ENCODE measurements at regions not wholly inside any gene's neighbourhood (a gene's known extent, or its start where the extent isn't known, plus 50 kb on each side); places are given as distances from the start of the nearest gene placed in this dataset.
"Not testable (repeated sequence)": the region's sequence is repeated elsewhere in the genome, so short reads cannot be mapped to it uniquely, and the experiment has no call there.

DNA sequence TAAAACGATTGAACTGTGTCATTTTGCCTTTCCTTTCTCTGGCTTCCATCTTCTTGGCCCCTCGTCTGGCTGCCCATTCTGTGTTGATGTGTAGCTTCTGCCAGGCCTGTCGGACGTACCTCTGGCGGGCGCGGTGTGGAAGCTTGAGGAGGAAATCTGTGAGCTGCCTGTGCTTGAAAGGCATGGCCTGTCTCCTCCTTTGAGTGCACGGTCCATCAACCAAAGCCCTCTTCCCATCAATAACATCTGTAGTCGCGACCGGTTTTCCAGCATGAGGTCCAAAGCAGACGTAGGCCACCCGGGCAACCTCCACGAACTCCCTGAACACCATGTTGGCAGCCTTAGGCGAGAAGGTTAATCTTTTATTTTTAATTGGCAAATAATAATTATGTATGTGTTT lies 202.7 kb downstream of the CRLF2 start:
- no peak for DNase-seq

DNA sequence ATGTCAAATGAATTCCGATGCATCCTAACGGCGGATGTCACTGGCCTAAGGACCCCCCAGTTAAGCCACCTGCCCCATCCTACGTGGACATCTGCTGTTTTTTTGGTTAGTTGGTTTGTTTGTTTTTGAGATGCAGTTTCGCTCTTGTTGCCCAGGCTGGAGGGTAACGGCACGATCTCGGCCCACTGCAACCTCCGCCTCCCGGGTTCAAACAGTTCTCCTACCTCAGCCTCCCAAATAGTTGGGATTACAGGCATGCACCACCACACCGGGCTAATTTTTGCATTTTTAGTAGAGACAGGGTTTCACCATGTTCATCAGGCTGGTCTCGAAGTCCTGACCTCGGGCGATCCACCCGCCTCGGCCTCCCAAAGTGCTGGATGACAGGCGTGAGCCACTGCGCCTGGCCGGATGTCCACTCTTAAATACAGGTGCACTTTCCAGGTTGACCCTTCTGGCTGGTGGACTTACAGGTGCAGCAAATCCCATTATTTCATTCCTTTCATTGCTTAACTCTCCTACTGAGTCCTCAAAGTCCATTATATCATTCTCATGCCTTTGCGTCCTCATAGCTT lies 206.2 kb downstream of the CRLF2 start:
- no peak for DNase-seq

DNA sequence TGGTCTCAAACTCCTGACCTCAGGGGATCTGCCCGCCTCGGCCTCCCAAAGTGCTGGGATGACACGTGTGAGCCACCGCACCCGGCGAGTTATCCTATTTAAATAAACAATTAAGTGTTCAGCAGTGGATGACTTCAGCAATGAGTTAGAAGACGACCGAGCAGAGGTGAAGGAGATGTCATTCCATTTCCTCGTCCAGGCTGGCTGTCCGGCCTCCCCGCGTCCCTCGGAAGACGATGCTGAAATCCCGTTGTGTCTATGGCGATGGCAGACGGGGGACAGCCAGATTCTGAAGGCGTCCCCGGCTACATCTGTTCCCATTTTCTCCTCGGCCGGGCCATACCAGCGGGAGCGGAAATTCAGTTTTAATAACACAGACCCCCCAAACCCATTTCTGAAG lies 209.8 kb downstream of the CRLF2 start:
- no peak for DNase-seq

- DNase-seq = no peak
Measured at GRCh38 chrX:997631-998137, 214.8 kb downstream of the CRLF2 start.

DNA sequence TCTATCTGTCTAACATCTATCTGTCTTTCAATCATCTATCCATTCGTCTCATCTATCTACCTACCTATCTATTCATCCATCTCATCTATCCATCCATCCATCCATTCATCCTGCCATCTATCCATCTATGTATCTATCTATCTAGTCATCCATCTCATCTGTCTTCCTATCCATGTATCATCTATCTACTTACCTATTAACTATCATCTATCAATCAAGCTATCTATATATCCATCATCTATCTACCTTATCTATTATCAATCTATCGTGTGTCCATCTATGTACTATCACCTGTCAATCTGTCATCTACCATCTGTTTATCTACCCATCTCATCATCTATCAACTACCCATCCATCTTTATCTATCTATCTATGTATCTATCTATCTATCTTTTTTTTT lies 217.7 kb downstream of the CRLF2 start:
- no peak for DNase-seq

- no peak for DNase-seq
Measured at GRCh38 chrX:989959-990510, 222.4 kb downstream of the CRLF2 start.

GRCh38 chrX:988530-988929 lies 223.9 kb downstream of the CRLF2 start:
- DNase-seq = not testable (repeated sequence)

DNA sequence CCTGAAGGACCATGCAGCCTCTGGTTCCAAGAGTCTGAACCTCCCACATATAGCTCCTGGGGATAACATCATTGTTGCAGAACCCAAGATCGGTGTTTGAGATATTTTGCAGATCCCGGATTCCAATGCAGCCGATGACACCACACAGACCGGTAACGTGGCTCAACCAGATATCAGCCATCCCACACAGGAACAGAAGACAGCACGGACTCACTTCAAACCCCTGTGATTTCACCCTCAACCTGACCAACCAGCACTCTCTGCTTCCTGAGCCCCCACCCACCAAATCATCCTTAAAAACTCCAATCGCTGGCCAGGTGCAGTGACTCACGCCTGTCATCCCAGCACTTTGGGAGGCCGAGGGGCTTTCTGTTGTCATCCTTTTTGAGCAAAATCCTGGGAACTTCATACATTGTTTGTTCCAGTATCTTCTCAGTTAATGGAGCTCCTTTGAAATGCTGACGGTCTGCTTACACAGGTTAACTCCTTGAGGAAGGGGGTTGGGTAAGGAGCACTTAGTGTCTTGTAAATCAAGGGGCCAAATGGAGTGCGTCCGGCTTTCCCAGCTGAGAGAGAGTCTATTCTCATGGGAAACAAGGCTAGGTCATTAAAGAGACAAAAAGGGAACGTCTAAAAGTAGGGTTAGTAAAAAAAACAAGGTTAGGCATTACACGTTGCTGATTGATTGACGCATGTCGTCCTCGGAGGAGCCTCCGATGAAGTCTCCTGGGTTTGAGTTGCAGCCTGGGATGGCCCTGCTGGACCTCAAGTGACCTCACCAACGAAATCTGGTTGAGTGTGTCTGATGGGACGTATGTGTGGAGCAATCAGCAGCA lies 230.4 kb downstream of the CRLF2 start:
- DNase-seq = no peak

DNA sequence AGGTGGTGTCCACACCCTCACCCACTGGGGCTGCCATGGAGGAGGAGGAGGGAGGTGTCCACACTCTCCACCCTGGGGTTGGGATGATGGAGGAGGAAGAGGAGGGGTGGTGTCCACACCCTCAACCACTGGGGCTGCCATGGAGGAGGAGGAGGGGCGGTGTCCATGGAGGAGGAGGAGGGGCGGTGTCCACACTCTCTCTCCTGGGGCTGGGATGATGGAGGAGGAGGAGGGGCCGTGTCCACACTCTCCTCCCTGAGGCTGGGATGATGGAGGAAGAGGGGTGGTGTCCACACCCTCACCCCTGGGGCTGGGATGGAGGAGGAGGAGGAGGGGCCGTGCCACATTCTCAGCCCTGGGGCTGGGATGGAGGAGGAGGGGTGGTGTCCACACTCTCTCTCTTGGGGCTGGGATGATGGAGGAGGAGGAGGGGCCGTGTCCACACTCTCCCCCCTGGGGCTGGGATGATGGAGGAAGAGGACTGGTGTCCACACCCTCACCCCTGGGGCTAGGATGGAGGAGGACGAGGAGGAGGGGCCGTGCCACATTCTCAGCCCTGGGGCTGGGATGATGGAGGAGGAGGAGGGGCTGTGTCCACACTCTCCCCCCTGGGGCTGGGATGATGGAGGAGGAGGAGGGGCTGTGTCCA lies 231.7 kb downstream of the CRLF2 start:
- DNase-seq = no peak

GRCh38 chrX:979127-979526 lies 233.3 kb downstream of the CRLF2 start:
- not testable (repeated sequence) for DNase-seq

DNA sequence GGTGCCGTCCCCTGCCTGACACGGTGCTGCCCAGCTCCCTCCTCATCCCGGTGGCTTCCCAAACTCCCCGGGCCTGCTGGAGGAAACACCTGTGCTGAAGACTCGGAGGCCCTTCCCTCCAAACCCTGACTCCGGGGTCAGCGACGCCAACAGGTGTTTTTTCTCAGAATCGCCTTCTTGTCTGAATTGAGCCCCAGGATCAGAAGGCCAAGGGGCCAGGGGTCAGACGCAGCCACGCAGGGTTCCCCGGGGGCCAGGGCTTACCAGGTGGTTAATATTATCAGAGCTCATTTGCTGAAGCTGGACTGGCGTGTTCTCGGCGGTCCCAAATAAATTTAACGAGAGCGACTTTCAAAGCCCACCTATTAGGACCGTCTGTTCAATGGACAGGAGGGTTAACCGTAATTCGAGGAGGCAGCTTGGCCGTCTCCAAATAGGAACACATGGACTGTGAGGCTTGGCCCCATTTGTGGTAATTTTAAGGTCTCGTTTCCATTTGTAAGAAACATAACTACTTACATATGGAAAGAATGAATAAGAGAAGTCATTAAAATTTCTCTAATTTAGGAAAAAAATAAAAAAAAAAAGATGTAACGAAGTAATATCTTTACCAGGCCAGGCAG lies 239.3 kb downstream of the CRLF2 start:
- no peak for DNase-seq

GRCh38 chrX:968148-968965 lies 244.1 kb downstream of the CRLF2 start:
- no peak for DNase-seq

DNA sequence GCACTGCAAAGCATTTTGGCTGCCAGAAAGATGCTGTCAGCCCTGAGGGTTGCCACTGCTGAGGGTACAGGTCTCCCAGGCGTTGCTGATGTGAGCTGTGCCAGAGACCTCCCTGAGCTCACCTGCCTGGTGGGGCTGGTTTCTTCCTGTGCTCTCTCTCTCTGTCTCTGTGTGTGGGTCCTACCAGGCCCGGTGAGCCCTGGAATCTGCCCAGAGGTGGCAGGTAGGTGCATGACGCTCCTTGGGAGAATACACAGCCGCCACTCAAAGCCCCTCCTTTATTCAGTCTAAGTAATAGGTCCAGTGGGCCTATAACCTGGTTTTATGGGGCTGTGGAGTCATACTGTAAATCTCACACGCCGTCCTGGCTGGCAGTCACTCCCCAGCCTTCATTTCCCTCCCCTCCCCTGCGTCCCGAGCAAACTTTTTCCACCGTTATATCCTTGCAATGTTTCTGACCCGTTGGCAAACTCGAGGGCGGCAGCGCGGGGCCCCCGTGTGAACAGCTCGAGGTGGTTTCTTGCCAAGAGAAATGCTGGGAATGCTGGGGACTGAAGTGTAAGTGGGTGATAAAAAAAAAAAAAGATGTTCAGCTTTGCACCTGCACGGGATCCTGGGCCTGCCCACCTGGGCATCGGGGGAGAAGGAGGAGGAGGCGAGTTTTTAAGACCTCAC lies 245.9 kb downstream of the CRLF2 start:
- DNase-seq = no peak

DNA sequence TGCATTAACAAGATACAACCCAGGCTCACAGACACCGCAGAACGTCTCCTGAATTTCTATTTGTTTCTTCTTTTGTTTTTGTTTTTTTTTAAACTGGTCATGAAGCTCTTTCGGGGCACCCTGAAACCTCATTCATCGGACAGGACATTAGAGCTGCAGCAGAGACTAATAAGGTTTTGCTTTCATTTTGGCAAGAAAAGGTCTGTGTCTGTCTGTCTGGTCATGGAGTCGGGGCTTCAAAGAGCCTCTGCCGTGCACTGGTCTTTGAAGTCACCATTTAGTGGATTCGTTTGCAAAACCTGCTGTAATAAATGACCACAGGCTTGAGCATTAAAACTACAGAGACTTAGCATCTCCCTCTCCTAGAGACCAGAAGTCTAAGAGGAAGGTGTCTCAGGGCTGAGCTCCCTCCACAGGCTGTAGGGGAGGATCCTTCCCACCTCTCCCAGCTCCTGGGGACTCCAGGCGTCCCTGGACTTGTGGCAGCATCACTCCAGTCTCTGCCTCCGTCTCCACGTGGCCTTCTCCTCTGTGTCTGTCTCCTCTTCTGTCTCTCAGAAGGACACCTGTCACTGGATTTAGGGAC lies 247.5 kb downstream of the CRLF2 start:
- DNase-seq = no peak

DNA sequence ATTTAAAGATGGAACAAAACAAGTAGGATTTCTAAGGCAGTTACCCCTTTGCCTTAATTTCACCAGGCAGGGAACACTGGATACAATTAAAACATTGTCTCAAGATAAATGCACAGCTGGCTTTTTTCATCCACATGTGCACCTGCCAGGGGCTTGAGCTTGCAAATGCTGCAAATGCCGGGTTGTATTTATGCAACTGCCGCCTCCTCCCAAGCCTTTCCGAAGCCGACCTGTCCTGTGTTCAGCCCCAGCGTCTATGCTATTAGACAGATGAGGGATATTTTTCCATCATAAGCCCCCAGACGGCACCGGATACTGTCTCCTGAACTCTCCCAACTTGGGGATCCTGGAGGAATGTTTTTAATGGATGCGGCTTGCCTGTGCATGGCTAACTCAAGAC lies 251.6 kb downstream of the CRLF2 start:
- no peak for DNase-seq

DNA sequence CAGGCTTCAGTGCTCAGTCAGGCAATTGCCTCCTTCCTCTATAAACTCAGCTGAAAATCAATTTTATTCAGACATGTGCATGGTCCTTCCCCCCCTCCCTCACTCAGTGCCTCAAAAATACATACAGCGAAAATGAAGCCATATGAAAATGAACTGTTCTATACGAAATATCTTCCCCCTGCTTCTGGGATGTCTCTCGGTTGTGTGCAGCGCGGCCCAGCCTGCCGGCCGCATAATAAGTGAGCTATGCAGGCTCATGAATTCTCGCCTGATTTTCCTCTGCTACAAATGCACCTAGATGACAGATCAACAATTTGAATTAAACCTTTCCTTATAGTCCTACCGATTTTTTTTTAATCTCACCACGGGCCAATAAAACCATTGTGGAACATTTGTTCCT lies 252.9 kb downstream of the CRLF2 start:
- DNase-seq = no peak

GRCh38 chrX:955168-955781 lies 257.2 kb downstream of the CRLF2 start:
- DNase-seq = not testable (repeated sequence)

DNA sequence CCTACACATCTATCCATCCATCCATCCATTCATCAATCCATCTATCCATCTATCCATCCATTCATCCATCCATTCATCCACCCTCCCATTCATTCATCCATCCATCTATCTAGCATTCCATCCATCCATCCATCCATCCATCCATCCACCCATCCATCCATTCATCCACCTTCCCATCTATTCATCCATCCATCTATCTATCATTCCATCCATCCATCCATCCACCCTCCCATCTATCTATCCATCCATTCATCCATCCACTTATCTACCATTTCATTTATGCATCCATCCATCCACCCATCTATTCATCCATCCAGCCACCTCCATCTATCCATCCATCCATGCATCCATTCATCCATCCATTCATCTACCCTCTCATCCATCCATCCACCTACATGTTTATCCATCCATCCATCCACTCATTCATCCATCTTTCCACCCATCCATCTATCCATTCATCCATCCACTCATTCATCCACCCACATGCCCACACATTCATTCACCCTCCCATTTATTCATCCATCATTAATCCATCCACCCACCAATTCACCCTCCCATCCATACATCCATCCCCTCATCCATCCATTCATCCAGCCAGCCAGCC lies 258.5 kb downstream of the CRLF2 start:
- DNase-seq = no peak

GRCh38 chrX:952816-953215 lies 259.6 kb downstream of the CRLF2 start:
- no peak for DNase-seq

- DNase-seq = not testable (repeated sequence)
Measured at GRCh38 chrX:947262-947661, 265.2 kb downstream of the CRLF2 start.
